ENCODE measurements at regions not wholly inside any gene's neighbourhood (a gene's known extent, or its start where the extent isn't known, plus 50 kb on each side); places are given as distances from the start of the nearest gene placed in this dataset.
"Not testable (repeated sequence)": the region's sequence is repeated elsewhere in the genome, so short reads cannot be mapped to it uniquely, and the experiment has no call there.

- no peak for DNase-seq (ENCODE audit: low read depth in 1 of 2, low spot score in 1 of 2)
Observed at GRCh38 chr15:36161771-36162212, 417.6 kb upstream of the CDIN1 start.

- not testable (repeated sequence) for DNase-seq (ENCODE audit: low read depth in 1 of 2, low spot score in 1 of 2)
Observed at GRCh38 chr15:36163983-36164382, 415.4 kb upstream of the CDIN1 start.

- no peak for DNase-seq (ENCODE audit: low read depth in 1 of 2, low spot score in 1 of 2)
Observed at GRCh38 chr15:36172955-36173354, 406.5 kb upstream of the CDIN1 start.

GRCh38 chr15:36175186-36175740 is 404.2 kb upstream of the CDIN1 start:
- DNase-seq (ENCODE audit: low read depth in 1 of 2, low spot score in 1 of 2): no peak

GRCh38 chr15:36175741-36176291 is 403.6 kb upstream of the CDIN1 start:
- DNase-seq (ENCODE audit: low read depth in 1 of 2, low spot score in 1 of 2): no peak

GRCh38 chr15:36177590-36178302 is 401.7 kb upstream of the CDIN1 start:
- DNase-seq (ENCODE audit: low read depth in 1 of 2, low spot score in 1 of 2): no peak

GRCh38 chr15:36178303-36178633 is 401.2 kb upstream of the CDIN1 start:
- DNase-seq (ENCODE audit: low read depth in 1 of 2, low spot score in 1 of 2): no peak

GRCh38 chr15:36183201-36183600 is 396.2 kb upstream of the CDIN1 start:
- no peak for DNase-seq (ENCODE audit: low read depth in 1 of 2, low spot score in 1 of 2)

- DNase-seq (ENCODE audit: low read depth in 1 of 2, low spot score in 1 of 2): no peak
Observed at GRCh38 chr15:36185438-36185837, 394.0 kb upstream of the CDIN1 start.

GRCh38 chr15:36185845-36186244 is 393.6 kb upstream of the CDIN1 start:
- DNase-seq (ENCODE audit: low read depth in 1 of 2, low spot score in 1 of 2): no peak

- DNase-seq (ENCODE audit: low read depth in 1 of 2, low spot score in 1 of 2): no peak
Observed at GRCh38 chr15:36186376-36186775, 393.1 kb upstream of the CDIN1 start.

- no peak for DNase-seq (ENCODE audit: low read depth in 1 of 2, low spot score in 1 of 2)
Observed at GRCh38 chr15:36191459-36191858, 388.0 kb upstream of the CDIN1 start.

GRCh38 chr15:36195361-36196007 is 383.9 kb upstream of the CDIN1 start:
- not testable (repeated sequence) for DNase-seq (ENCODE audit: low read depth in 1 of 2, low spot score in 1 of 2)

- DNase-seq (ENCODE audit: low read depth in 1 of 2, low spot score in 1 of 2): no peak
Observed at GRCh38 chr15:36208868-36209582, 370.4 kb upstream of the CDIN1 start.

- DNase-seq (ENCODE audit: low read depth in 1 of 2, low spot score in 1 of 2): no peak
Observed at GRCh38 chr15:36210426-36210825, 369.0 kb upstream of the CDIN1 start.

GRCh38 chr15:36218322-36218721 is 361.1 kb upstream of the CDIN1 start:
- no peak for DNase-seq (ENCODE audit: low read depth in 1 of 2, low spot score in 1 of 2)

GRCh38 chr15:36218991-36219390 is 360.4 kb upstream of the CDIN1 start:
- no peak for DNase-seq (ENCODE audit: low read depth in 1 of 2, low spot score in 1 of 2)

GRCh38 chr15:36221992-36222391 is 357.4 kb upstream of the CDIN1 start:
- no peak for DNase-seq (ENCODE audit: low read depth in 1 of 2, low spot score in 1 of 2)

GRCh38 chr15:36230776-36231175 is 348.6 kb upstream of the CDIN1 start:
- DNase-seq (ENCODE audit: low read depth in 1 of 2, low spot score in 1 of 2): no peak

GRCh38 chr15:36232491-36232890 is 346.9 kb upstream of the CDIN1 start:
- no peak for DNase-seq (ENCODE audit: low read depth in 1 of 2, low spot score in 1 of 2)

- no peak for DNase-seq (ENCODE audit: low read depth in 1 of 2, low spot score in 1 of 2)
Observed at GRCh38 chr15:36234743-36235142, 344.7 kb upstream of the CDIN1 start.

GRCh38 chr15:36235173-36235572 is 344.3 kb upstream of the CDIN1 start:
- DNase-seq (ENCODE audit: low read depth in 1 of 2, low spot score in 1 of 2): no peak
